ENCODE measurements at regions not wholly inside any gene's neighbourhood (a gene's known extent, or its start where the extent isn't known, plus 50 kb on each side); places are given as distances from the start of the nearest gene placed in this dataset.

GRCh38 chr2:78201064-78201575 lies 678.9 kb upstream of the LRRTM4 start:
- Mint-ChIP-seq H3K4me3 (no peak overlapping the region), H3K27ac (no peak overlapping the region), H3K9me3 (no peaks in the 10 kb centered on the region), H3K36me3 (ENCODE audit: low read depth) (no peaks in the 10 kb centered on the region), H3K27me3 (ENCODE audit: insufficient read depth) (no peaks in the 10 kb centered on the region), H3K4me1 (peaks cover 8% of the 10 kb centered on the region)
- Histone ChIP-seq H3K9me3 (ENCODE audit: control insufficient read depth, low read length) (no peaks in the 10 kb centered on the region), H3K27me3 (ENCODE audit: control insufficient read depth, insufficient read depth, low read length, poor library complexity, severe bottlenecking) (no peaks in the 10 kb centered on the region), H3K4me1 (ENCODE audit: control insufficient read depth, insufficient read depth, low read length) (no peaks in the 10 kb centered on the region), H3K27ac (ENCODE audit: low read depth, low read length) (no peak overlapping the region), H3K36me3 (ENCODE audit: control insufficient read depth, insufficient read depth, low read length) (no peaks in the 10 kb centered on the region), H3K9ac (ENCODE audit: extremely low read depth, low read length, poor library complexity, severe bottlenecking) (no peak overlapping the region), H3K4me3 (ENCODE audit: low read length) (no peak overlapping the region)
- no peak for DNase-seq
- TF ChIP-seq, protein P1, sequence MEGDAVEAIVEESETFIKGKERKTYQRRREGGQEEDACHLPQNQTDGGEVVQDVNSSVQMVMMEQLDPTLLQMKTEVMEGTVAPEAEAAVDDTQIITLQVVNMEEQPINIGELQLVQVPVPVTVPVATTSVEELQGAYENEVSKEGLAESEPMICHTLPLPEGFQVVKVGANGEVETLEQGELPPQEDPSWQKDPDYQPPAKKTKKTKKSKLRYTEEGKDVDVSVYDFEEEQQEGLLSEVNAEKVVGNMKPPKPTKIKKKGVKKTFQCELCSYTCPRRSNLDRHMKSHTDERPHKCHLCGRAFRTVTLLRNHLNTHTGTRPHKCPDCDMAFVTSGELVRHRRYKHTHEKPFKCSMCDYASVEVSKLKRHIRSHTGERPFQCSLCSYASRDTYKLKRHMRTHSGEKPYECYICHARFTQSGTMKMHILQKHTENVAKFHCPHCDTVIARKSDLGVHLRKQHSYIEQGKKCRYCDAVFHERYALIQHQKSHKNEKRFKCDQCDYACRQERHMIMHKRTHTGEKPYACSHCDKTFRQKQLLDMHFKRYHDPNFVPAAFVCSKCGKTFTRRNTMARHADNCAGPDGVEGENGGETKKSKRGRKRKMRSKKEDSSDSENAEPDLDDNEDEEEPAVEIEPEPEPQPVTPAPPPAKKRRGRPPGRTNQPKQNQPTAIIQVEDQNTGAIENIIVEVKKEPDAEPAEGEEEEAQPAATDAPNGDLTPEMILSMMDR (conservative IDR thresholded peaks at IDR 0.05): no peak
- WGBS, 2 experiments (ENCODE audit: insufficient coverage in 1 of 2, insufficient read length in 1 of 2): 88% methylated on average over 2 of the region's 2 CpGs; no CpG with 5 or more reads in 1 of the 2 experiments

DNA sequence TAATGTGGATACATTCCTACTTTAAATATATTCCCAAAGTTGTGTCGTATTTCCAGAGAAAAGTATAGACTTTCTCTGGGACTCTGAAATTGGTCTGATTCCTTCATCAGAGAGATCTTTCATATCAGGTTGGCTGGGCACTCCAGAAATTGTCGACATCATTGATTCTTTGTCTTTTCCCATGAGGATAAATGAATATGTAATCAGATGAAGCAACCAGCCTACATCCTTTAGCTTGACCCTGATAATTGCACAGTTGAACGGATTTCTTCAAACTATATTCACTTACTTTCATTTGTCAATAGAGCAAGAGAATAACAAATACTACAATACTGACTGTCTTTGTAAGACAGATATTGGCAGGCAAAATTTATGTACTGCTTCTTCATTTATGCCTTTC lies 680.2 kb upstream of the LRRTM4 start:
- H3K36me3 Mint-ChIP-seq (ENCODE audit: low read depth): no peaks in the 10 kb centered on the region
- Histone ChIP-seq H3K27me3 (ENCODE audit: control insufficient read depth, insufficient read depth, low read length, poor library complexity, severe bottlenecking) (no peaks in the 10 kb centered on the region), H3K4me1 (ENCODE audit: control insufficient read depth, insufficient read depth, low read length) (no peaks in the 10 kb centered on the region), H3K27ac (ENCODE audit: low read depth, low read length) (no peak overlapping the region), H3K9me3 (ENCODE audit: control insufficient read depth, low read length) (no peaks in the 10 kb centered on the region), H3K36me3 (ENCODE audit: control insufficient read depth, insufficient read depth, low read length) (no peaks in the 10 kb centered on the region), H3K4me3 (ENCODE audit: low read length) (no peak overlapping the region), H3K9ac (ENCODE audit: extremely low read depth, low read length, poor library complexity, severe bottlenecking) (no peak overlapping the region)
- no peak overlapping the region for H3K27ac Mint-ChIP-seq
- H3K9me3 Mint-ChIP-seq: no peaks in the 10 kb centered on the region
- no peaks in the 10 kb centered on the region for H3K27me3 Mint-ChIP-seq (ENCODE audit: insufficient read depth)
- H3K4me1 Mint-ChIP-seq: peaks cover 8% of the 10 kb centered on the region
- TF ChIP-seq, protein P1 (conservative IDR thresholded peaks at IDR 0.05): no peak
- WGBS, 2 experiments (ENCODE audit: insufficient coverage in 1 of 2, insufficient read length in 1 of 2): 92 to 100% methylated on average over 1 to 3 of the region's 3 CpGs
- DNase-seq: no peak
- no peak overlapping the region for H3K4me3 Mint-ChIP-seq

DNA sequence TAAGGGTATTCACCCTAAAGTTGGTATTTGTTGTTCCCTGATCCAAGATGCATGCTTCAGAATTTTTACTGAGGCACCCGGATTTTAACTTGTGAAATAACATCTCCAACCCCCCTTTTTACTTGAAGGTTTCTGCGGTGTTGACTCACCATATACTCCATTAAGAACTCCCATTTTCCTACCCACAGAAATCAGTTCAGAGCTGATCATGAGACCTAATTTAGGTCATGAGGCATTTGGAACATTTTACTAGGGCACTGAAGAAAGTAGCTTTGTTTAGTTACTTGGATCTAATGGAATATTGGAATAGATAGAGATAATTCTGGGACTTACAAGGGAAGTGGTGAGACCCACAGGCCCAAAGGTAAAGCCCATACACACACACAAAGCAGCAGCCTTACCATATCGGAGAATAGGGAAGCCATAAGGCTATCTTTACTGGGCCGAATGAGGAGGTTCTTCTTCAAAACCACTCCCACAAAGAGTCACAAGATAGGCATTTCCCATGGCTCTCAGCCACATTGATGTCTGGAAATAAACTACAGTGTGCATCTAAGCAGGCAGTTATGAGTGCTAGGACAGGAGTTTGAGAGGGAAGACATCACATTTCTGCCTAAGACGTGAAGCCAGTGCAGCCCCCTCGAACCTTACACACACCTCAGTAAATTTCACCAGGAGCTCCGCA lies 681.0 kb upstream of the LRRTM4 start:
- H3K9me3 Mint-ChIP-seq: no peaks in the 10 kb centered on the region
- no peak for DNase-seq
- no peak overlapping the region for H3K4me3 Mint-ChIP-seq
- no peak overlapping the region for H3K27ac ChIP-seq (ENCODE audit: low read depth, low read length)
- H3K36me3 Mint-ChIP-seq (ENCODE audit: low read depth): no peaks in the 10 kb centered on the region
- no peaks in the 10 kb centered on the region for H3K36me3 ChIP-seq (ENCODE audit: control insufficient read depth, insufficient read depth, low read length)
- no peaks in the 10 kb centered on the region for H3K27me3 ChIP-seq (ENCODE audit: control insufficient read depth, insufficient read depth, low read length, poor library complexity, severe bottlenecking)
- 90 to 100% methylated on average over 1 to 7 of the region's 7 CpGs for WGBS, 2 experiments (ENCODE audit: insufficient coverage in 1 of 2, insufficient read length in 1 of 2)
- peaks cover under 1% of the 10 kb centered on the region for H3K4me1 Mint-ChIP-seq
- no peak overlapping the region for H3K27ac Mint-ChIP-seq
- no peaks in the 10 kb centered on the region for H3K4me1 ChIP-seq (ENCODE audit: control insufficient read depth, insufficient read depth, low read length)
- no peak overlapping the region for H3K4me3 ChIP-seq (ENCODE audit: low read length)
- TF ChIP-seq, protein P1 (conservative IDR thresholded peaks at IDR 0.05): no peak
- H3K9me3 ChIP-seq (ENCODE audit: control insufficient read depth, low read length): no peaks in the 10 kb centered on the region
- no peaks in the 10 kb centered on the region for H3K27me3 Mint-ChIP-seq (ENCODE audit: insufficient read depth)
- H3K9ac ChIP-seq (ENCODE audit: extremely low read depth, low read length, poor library complexity, severe bottlenecking): no peak overlapping the region
